Trophoblast cell (in vitro differentiated cells and primary cell): ENCODE measurements at regions not wholly inside any gene's neighbourhood (a gene's known extent, or its start where the extent isn't known, plus 50 kb on each side); places are given as distances from the start of the nearest gene placed in this dataset.

Experiments
- DNase-seq, 2 donors: peaks; one replicate each; pipeline ENCODE4 v3.0.0-alpha.2; 2016
- H2AFZ ChIP-seq: 2 replicates; pipeline ENCODE4 v1.6.1; 2013; ENCODE audit warnings: low read length, moderate library complexity, mild to moderate bottlenecking; ENCODE audit not compliant: insufficient read depth, poor library complexity
- H2AK5ac ChIP-seq: 2 replicates; pipeline ENCODE4 v1.6.1; 2013; ENCODE audit warnings: mild to moderate bottlenecking, low read length
- H2BK120ac ChIP-seq: 2 replicates; pipeline ENCODE4 v1.6.1; 2013; ENCODE audit warnings: low read length, mild to moderate bottlenecking, moderate library complexity; ENCODE audit not compliant: insufficient read depth, poor library complexity
- H2BK12ac ChIP-seq: 2 replicates; pipeline ENCODE4 v1.6.1; 2013; ENCODE audit warnings: mild to moderate bottlenecking, low read length, moderate library complexity
- H2BK5ac ChIP-seq: 2 replicates; pipeline ENCODE4 v1.6.1; 2013; ENCODE audit warnings: low read length, low read depth, moderate library complexity, mild to moderate bottlenecking; ENCODE audit not compliant: poor library complexity
- H3K14ac ChIP-seq: 2 replicates; pipeline ENCODE4 v1.6.1; 2013; ENCODE audit warnings: mild to moderate bottlenecking, low read length
- H3K18ac ChIP-seq: 2 replicates; pipeline ENCODE4 v1.6.1; 2013; ENCODE audit warnings: mild to moderate bottlenecking, low read length
- H3K23ac ChIP-seq: 2 replicates; pipeline ENCODE4 v1.6.1; 2013; ENCODE audit warnings: low read length
- H3K27ac ChIP-seq: 2 replicates; pipeline ENCODE4 v1.5.1; 2013; ENCODE audit warnings: low read depth, mild to moderate bottlenecking, inconsistent platforms, low read length, moderate library complexity
- H3K27me3 ChIP-seq: 2 replicates; pipeline ENCODE4 v1.6.1; 2013; ENCODE audit warnings: inconsistent platforms, mild to moderate bottlenecking, low read length, moderate library complexity; ENCODE audit not compliant: insufficient read depth
- H3K36me3 ChIP-seq, 2 experiments: 1 replicate in 1 of 2; 2 replicates in 1 of 2; pipeline ENCODE4 v1.6.1; 2013; ENCODE audit warnings: low read length in 2 of 2, mild to moderate bottlenecking in 2 of 2, moderate library complexity in 1 of 2; ENCODE audit not compliant: insufficient read depth in 2 of 2, control insufficient read depth in 1 of 2
- H3K4ac ChIP-seq: 2 replicates; pipeline ENCODE4 v1.6.1; 2013; ENCODE audit warnings: low read depth, mild to moderate bottlenecking, low read length, moderate library complexity
- H3K4me1 ChIP-seq, 2 experiments: 1 replicate in 1 of 2; 2 replicates in 1 of 2; pipeline ENCODE4 v1.6.1; 2013; ENCODE audit warnings: low read length in 2 of 2, mild to moderate bottlenecking in 2 of 2, moderate library complexity in 1 of 2; ENCODE audit not compliant: insufficient read depth in 2 of 2, control insufficient read depth in 1 of 2
- H3K4me2 ChIP-seq: 2 replicates; pipeline ENCODE4 v1.6.1; 2013; ENCODE audit warnings: inconsistent platforms, mild to moderate bottlenecking, low read length, moderate library complexity
- H3K4me3 ChIP-seq: 2 replicates; pipeline ENCODE4 v1.5.1; 2013; ENCODE audit warnings: mild to moderate bottlenecking, low read depth, low read length, inconsistent platforms
- H3K79me1 ChIP-seq: one replicate; pipeline ENCODE4 v1.6.1; 2013; ENCODE audit warnings: low read length
- H3K79me2 ChIP-seq: 2 replicates; pipeline ENCODE4 v1.6.1; 2013; ENCODE audit warnings: low read length, mild to moderate bottlenecking; ENCODE audit not compliant: control insufficient read depth, insufficient read depth, poor library complexity
- H3K9ac ChIP-seq: 2 replicates; pipeline ENCODE4 v1.6.1; 2013; ENCODE audit warnings: mild to moderate bottlenecking, low read length
- H3K9me3 ChIP-seq: 2 replicates; pipeline ENCODE4 v1.6.1; 2013; ENCODE audit warnings: low read depth, mild to moderate bottlenecking, control low read depth, inconsistent platforms, low read length; ENCODE audit not compliant: insufficient read depth
- H4K12ac ChIP-seq: 2 replicates; pipeline ENCODE4 v1.6.1; 2013; ENCODE audit warnings: low read depth, mild to moderate bottlenecking, low read length, moderate library complexity
- H4K8ac ChIP-seq: 2 replicates; pipeline ENCODE4 v1.6.1; 2013; ENCODE audit warnings: low read depth, mild to moderate bottlenecking, low read length, moderate library complexity
- H4K91ac ChIP-seq: one replicate; pipeline ENCODE4 v1.6.1; 2013; ENCODE audit warnings: low read depth, mild to moderate bottlenecking, low read length, moderate library complexity
- WGBS: extraction: QIAGEN DNeasy Blood & Tissue Kit; methylation state at CpG from one replicate; pipeline ENCODE4 v1.1.7; 2013; ENCODE audit warnings: missing lambda C conversion rate; ENCODE audit not compliant: insufficient read length, insufficient coverage; ENCODE audit errors: extremely low coverage; 5-methylcytosine and 5-hydroxymethylcytosine counted together

DNA sequence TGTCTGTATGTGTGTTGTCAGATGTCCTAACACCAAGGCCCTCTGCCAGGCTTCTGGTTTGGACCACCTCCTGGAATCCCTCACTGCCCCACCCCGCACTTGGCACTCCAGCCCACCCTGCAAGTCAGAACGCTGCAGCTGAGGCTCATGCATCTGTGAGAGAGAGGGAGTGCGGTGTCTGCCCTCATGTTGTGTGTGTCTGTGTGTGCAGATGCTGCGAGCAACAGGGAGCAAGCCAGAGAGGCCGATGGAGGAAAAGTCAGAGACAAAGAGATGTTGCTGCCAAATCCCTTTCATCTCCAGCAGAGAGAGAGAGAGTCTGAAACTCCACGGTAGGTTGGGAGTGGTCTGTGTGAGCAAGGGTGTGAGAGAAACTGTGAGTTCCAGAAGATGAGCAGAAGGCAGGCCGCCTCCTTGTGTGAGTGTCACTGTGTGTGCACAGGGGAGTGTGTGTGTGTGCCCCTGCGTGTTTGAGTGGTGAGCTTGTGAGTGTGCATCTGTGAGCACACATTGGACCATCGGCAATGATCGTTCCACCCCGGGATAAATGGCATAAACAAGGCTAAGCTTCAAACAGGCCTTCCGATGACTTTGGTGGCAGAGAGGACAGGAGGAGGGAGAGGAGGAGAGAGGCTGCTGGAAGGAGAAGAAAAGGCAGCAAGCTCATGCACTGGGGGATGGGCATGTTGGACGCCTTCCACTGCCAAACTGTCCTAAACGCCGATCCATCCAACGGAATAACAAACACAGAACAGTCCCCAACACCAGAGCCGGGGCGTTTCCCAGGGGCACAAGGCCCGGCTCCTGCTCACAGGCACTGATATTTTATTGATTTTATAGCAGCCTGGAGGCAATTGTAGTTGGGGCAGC lies 99.2 kb upstream of the GRIK3 start:
- Histone ChIP-seq H3K4me3 (no peak overlapping the region), H3K9ac (no peak overlapping the region), H3K18ac (no peak overlapping the region), H3K14ac (no peak overlapping the region), H3K4me2 (no peak overlapping the region), H3K36me3 (no peaks in the 10 kb centered on the region), H3K27me3 (no peaks in the 10 kb centered on the region), H2AK5ac (no peak overlapping the region), H4K91ac (no peak overlapping the region), H4K12ac (no peak overlapping the region), H3K79me1 (no peaks in the 10 kb centered on the region), H3K23ac (no peak overlapping the region), H3K4me1 (no peaks in the 10 kb centered on the region), H2BK5ac (no peak overlapping the region), H2AFZ (no peak overlapping the region), H4K8ac (no peak overlapping the region), H3K9me3 (no peaks in the 10 kb centered on the region), H3K4ac (no peak overlapping the region), H2BK120ac (no peak overlapping the region), H2BK12ac (no peak overlapping the region), H3K27ac (no peak overlapping the region), H3K79me2 (no peaks in the 10 kb centered on the region)
- WGBS, result no CpG with 5 or more reads among the region's 19 CpGs
- DNase-seq, result no peak

DNA sequence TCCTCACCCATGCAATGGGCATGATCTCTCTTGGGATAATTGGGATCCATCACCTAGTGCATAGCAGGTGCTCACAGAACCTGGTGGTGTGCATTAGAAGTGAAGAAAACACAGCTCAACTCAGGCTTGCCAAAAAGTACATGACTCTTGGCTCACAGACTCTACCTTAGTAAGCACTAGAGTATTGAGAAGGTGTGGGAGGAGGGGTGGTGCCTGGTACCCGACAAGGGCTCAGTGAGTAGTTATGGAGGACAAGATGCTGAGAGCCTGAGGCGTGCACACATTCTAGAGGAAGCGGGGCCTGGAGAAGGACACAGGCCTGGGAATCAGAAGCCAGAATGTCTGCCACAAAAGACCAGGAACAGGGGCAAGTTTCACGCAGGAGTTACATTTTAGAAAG lies 100.3 kb upstream of the GRIK3 start:
- Histone ChIP-seq H4K8ac (no peak overlapping the region), H3K23ac (no peak overlapping the region)

GRCh38 chr1:37135032-37135431 lies 100.7 kb upstream of the GRIK3 start:
- Histone ChIP-seq H3K79me1 (no peaks in the 10 kb centered on the region), H3K9ac (no peak overlapping the region), H3K14ac (no peak overlapping the region), H3K4ac (no peak overlapping the region), H3K27ac (no peak overlapping the region), H3K79me2 (no peaks in the 10 kb centered on the region), H3K4me2 (no peak overlapping the region), H3K18ac (no peak overlapping the region), H4K8ac (no peak overlapping the region), H2AK5ac (no peak overlapping the region), H3K4me3 (no peak overlapping the region), H2BK12ac (no peak overlapping the region), H2BK5ac (no peak overlapping the region), H2AFZ (no peak overlapping the region), H3K27me3 (no peaks in the 10 kb centered on the region), H3K36me3 (no peaks in the 10 kb centered on the region), H4K12ac (no peak overlapping the region), H3K23ac (no peak overlapping the region), H3K9me3 (no peaks in the 10 kb centered on the region), H3K4me1 (no peaks in the 10 kb centered on the region), H2BK120ac (no peak overlapping the region), H4K91ac (no peak overlapping the region)
- no CpG with 5 or more reads among the region's 8 CpGs for WGBS
- no peak for DNase-seq

More for the DNA sequence above, 100.3 kb upstream of the GRIK3 start:
- no peak overlapping the region for H3K4me3 ChIP-seq
- H3K4me1 ChIP-seq, result no peaks in the 10 kb centered on the region
- no CpG with 5 or more reads among the region's 4 CpGs for WGBS
- no peak overlapping the region for H3K9ac ChIP-seq
- DNase-seq, result no peak
- no peaks in the 10 kb centered on the region for H3K79me1 ChIP-seq
- H4K12ac ChIP-seq, result no peak overlapping the region
- H3K27me3 ChIP-seq, result no peaks in the 10 kb centered on the region
- no peak overlapping the region for H3K4me2 ChIP-seq
- no peaks in the 10 kb centered on the region for H3K79me2 ChIP-seq
- no peak overlapping the region for H3K27ac ChIP-seq
- no peak overlapping the region for H2BK12ac ChIP-seq
- H2BK120ac ChIP-seq, result no peak overlapping the region
- no peak overlapping the region for H3K4ac ChIP-seq
- no peak overlapping the region for H4K91ac ChIP-seq
- H2AFZ ChIP-seq, result no peak overlapping the region
- H2AK5ac ChIP-seq, result no peak overlapping the region
- H3K9me3 ChIP-seq, result no peaks in the 10 kb centered on the region
- H2BK5ac ChIP-seq, result no peak overlapping the region
- no peaks in the 10 kb centered on the region for H3K36me3 ChIP-seq
- H3K18ac ChIP-seq, result no peak overlapping the region
- H3K14ac ChIP-seq, result no peak overlapping the region

DNA sequence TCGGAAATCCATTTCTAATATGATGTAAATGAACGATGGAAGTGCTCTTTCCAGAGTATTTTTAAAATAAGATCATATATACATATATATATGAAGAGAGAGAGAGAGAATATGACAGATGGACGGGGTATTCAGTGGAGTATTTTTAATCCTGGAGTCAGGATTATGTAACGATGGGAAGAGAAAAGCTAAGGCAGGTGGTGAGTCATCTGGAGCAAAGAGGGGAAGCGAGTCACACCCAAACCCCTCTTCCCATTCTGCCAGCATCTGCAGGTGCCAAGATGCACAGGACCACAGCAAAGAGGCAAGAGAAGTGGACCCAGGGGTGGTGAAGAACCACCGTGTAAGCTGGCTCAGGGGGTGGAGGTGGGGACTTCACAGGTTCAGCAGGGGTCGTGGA lies 102.7 kb upstream of the GRIK3 start:
- Histone ChIP-seq H3K27ac (no peak overlapping the region), H2AK5ac (no peak overlapping the region), H3K9me3 (no peaks in the 10 kb centered on the region), H3K4me2 (no peak overlapping the region), H4K91ac (no peak overlapping the region), H2BK5ac (no peak overlapping the region), H3K4ac (no peak overlapping the region), H3K79me2 (no peaks in the 10 kb centered on the region), H2BK12ac (no peak overlapping the region), H3K23ac (no peak overlapping the region), H3K14ac (no peak overlapping the region), H3K36me3 (no peaks in the 10 kb centered on the region), H3K9ac (no peak overlapping the region), H3K79me1 (no peaks in the 10 kb centered on the region), H3K4me1 (no peaks in the 10 kb centered on the region), H3K27me3 (no peaks in the 10 kb centered on the region), H2AFZ (no peak overlapping the region), H4K12ac (no peak overlapping the region), H3K4me3 (no peak overlapping the region), H4K8ac (no peak overlapping the region), H2BK120ac (no peak overlapping the region), H3K18ac (no peak overlapping the region)
- no peak for DNase-seq
- WGBS, result no CpG with 5 or more reads among the region's 7 CpGs
